ENCODE measurements at regions not wholly inside any gene's neighbourhood (a gene's known extent, or its start where the extent isn't known, plus 50 kb on each side); places are given as distances from the start of the nearest gene placed in this dataset.

DNA sequence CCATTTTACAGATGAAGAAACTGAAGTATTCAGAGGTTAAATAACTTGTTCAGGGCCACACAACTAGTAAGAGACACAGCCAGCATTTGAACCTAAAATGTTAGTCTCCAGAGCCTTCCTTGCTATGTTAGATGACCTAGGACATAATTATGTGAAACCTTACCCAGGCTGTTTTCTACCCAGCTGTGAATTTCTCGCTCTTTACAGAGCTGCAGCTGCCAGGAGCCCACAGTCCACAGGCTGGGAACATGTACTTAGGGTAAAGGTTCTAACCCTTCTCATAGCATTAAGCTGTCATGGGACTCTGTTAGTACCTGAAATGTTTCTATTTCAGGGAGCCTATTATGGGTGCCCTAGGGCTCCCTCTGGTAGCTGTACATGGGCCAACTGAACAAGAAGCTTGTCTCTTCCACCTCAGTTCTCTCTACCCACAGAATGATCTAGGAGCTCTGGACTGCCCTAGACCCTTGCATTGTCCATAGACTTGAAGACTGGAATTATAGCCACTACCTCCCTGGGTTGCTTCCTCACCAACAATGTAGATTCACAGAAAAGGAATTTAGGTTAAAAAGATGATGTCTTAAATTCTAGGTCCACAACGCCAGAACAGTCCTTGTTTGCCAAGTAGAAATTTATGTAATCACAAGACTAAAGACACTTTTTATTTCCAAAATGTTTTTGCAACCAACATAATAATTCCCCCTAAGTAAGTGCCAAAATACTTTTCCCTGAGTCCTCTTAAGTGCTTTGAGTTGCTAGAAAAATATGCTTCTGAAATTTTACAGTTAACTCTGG is 262.9 kb downstream of the PIK3R1 start:
- TF ChIP-seq, protein P1, sequence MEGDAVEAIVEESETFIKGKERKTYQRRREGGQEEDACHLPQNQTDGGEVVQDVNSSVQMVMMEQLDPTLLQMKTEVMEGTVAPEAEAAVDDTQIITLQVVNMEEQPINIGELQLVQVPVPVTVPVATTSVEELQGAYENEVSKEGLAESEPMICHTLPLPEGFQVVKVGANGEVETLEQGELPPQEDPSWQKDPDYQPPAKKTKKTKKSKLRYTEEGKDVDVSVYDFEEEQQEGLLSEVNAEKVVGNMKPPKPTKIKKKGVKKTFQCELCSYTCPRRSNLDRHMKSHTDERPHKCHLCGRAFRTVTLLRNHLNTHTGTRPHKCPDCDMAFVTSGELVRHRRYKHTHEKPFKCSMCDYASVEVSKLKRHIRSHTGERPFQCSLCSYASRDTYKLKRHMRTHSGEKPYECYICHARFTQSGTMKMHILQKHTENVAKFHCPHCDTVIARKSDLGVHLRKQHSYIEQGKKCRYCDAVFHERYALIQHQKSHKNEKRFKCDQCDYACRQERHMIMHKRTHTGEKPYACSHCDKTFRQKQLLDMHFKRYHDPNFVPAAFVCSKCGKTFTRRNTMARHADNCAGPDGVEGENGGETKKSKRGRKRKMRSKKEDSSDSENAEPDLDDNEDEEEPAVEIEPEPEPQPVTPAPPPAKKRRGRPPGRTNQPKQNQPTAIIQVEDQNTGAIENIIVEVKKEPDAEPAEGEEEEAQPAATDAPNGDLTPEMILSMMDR (IDR thresholded peaks at IDR 0.05): no peak
- no peak for TF ChIP-seq POLR2AphosphoS5 (IDR thresholded peaks at IDR 0.05)
- no peak for TF ChIP-seq EP300 (IDR thresholded peaks at IDR 0.05)
